H9 (cell line): ENCODE measurements at regions not wholly inside any gene's neighbourhood (a gene's known extent, or its start where the extent isn't known, plus 50 kb on each side); places are given as distances from the start of the nearest gene placed in this dataset.

Experiments
- DNase-seq: peaks from one replicate; pipeline ENCODE4 v3.0.0-alpha.2; 2017
- H2AFZ ChIP-seq: one replicate; pipeline ENCODE4 v1.6.1; 2013; ENCODE audit warnings: mild to moderate bottlenecking, low read length, control low read depth, moderate library complexity
- H2AK5ac ChIP-seq: 2 replicates; pipeline ENCODE4 v1.6.1; 2013; ENCODE audit warnings: low read length, control low read depth, mixed read lengths; ENCODE audit not compliant: insufficient read length
- H2BK120ac ChIP-seq: one replicate; pipeline ENCODE4 v1.6.1; 2013; ENCODE audit warnings: low read depth, mild to moderate bottlenecking, low read length, control low read depth, inconsistent platforms; ENCODE audit not compliant: poor library complexity, severe bottlenecking
- H2BK12ac ChIP-seq: 2 replicates; pipeline ENCODE4 v1.6.1; 2013; ENCODE audit warnings: low read length, control low read depth, mixed read lengths, low read depth; ENCODE audit not compliant: insufficient read length
- H2BK15ac ChIP-seq: 2 replicates; pipeline ENCODE4 v1.6.1; 2013; ENCODE audit warnings: low read depth, low read length, control low read depth
- H2BK20ac ChIP-seq: one replicate; pipeline ENCODE4 v1.6.1; 2013; ENCODE audit warnings: low read depth, mild to moderate bottlenecking, low read length, control low read depth, inconsistent platforms; ENCODE audit not compliant: poor library complexity, severe bottlenecking
- H2BK5ac ChIP-seq: 2 replicates; pipeline ENCODE4 v1.6.1; 2013; ENCODE audit warnings: low read length, control low read depth, mixed read lengths; ENCODE audit not compliant: insufficient read length
- H3K14ac ChIP-seq: 2 replicates; pipeline ENCODE4 v1.6.1; 2013; ENCODE audit warnings: low read length, control low read depth; ENCODE audit not compliant: insufficient read depth
- H3K18ac ChIP-seq: 2 replicates; pipeline ENCODE4 v1.6.1; 2013; ENCODE audit warnings: low read depth, mild to moderate bottlenecking, mixed read lengths, low read length, control low read depth; ENCODE audit not compliant: insufficient read length
- H3K23ac ChIP-seq: 2 replicates; pipeline ENCODE4 v1.6.1; 2013; ENCODE audit warnings: low read length, control low read depth, mixed read lengths, low read depth; ENCODE audit not compliant: insufficient read length
- H3K23me2 ChIP-seq: 2 replicates; pipeline ENCODE4 v1.6.1; 2013; ENCODE audit warnings: low read depth, mild to moderate bottlenecking, mixed read lengths, low read length, control low read depth; ENCODE audit not compliant: insufficient read length, poor library complexity, severe bottlenecking
- H3K27ac ChIP-seq: 2 replicates; pipeline ENCODE4 v1.5.1; 2013; ENCODE audit warnings: low read length, control low read depth, mixed read lengths, low read depth; ENCODE audit not compliant: insufficient read length
- H3K27me3 ChIP-seq: 2 replicates; pipeline ENCODE4 v1.6.1; 2013; ENCODE audit warnings: low read length, control low read depth, inconsistent platforms; ENCODE audit not compliant: insufficient read depth
- H3K4ac ChIP-seq: 2 replicates; pipeline ENCODE4 v1.6.1; 2013; ENCODE audit warnings: low read depth, mild to moderate bottlenecking, control low read depth, inconsistent platforms, low read length, moderate library complexity
- H3K4me1 ChIP-seq: 2 replicates; pipeline ENCODE4 v1.6.1; 2013; ENCODE audit warnings: low read length, control low read depth, inconsistent platforms; ENCODE audit not compliant: insufficient read depth
- H3K4me2 ChIP-seq: 2 replicates; pipeline ENCODE4 v1.6.1; 2013; ENCODE audit warnings: low read length, control low read depth, mixed read lengths; ENCODE audit not compliant: insufficient read length, insufficient read depth
- H3K56ac ChIP-seq: 2 replicates; pipeline ENCODE4 v1.6.1; 2013; ENCODE audit warnings: low read depth, mild to moderate bottlenecking, mixed read lengths, low read length, control low read depth; ENCODE audit not compliant: insufficient read length
- H3K79me1 ChIP-seq: 2 replicates; pipeline ENCODE4 v1.6.1; 2013; ENCODE audit warnings: low read depth, mild to moderate bottlenecking, moderate library complexity, low read length, control low read depth, inconsistent platforms; ENCODE audit not compliant: insufficient read depth, poor library complexity, severe bottlenecking
- H3K79me2 ChIP-seq: 2 replicates; pipeline ENCODE4 v1.6.1; 2013; ENCODE audit warnings: low read length, control low read depth, inconsistent platforms; ENCODE audit not compliant: insufficient read depth
- H3K9ac ChIP-seq: 2 replicates; pipeline ENCODE4 v1.6.1; 2013; ENCODE audit warnings: low read length, control low read depth, mixed read lengths; ENCODE audit not compliant: insufficient read length; ENCODE audit errors: extremely low read depth
- H3K9me3 ChIP-seq: one replicate; pipeline ENCODE4 v1.6.1; 2013; ENCODE audit warnings: low read depth, low read length, inconsistent platforms; ENCODE audit not compliant: control insufficient read depth
- H3T11ph ChIP-seq: one replicate; pipeline ENCODE4 v1.6.1; 2013; ENCODE audit warnings: mild to moderate bottlenecking, low read length, control low read depth, inconsistent platforms
- H4K20me1 ChIP-seq: one replicate; pipeline ENCODE4 v1.6.1; 2013; ENCODE audit not compliant: control insufficient read depth, insufficient read length, insufficient read depth
- H4K5ac ChIP-seq: 2 replicates; pipeline ENCODE4 v1.6.1; 2013; ENCODE audit warnings: low read depth, mild to moderate bottlenecking, mixed read lengths, low read length, control low read depth; ENCODE audit not compliant: insufficient read length
- H4K8ac ChIP-seq: replicated peaks from 2 replicates; pipeline ENCODE4 v1.6.1; 2013; ENCODE audit warnings: low read length, control low read depth, mixed read lengths, low read depth; ENCODE audit not compliant: insufficient read length
- H4K91ac ChIP-seq: 2 replicates; pipeline ENCODE4 v1.6.1; 2013; ENCODE audit warnings: low read depth, mild to moderate bottlenecking, moderate library complexity, mixed read lengths, low read length, control low read depth; ENCODE audit not compliant: insufficient read length
- H3K27ac Mint-ChIP-seq, 3 experiments: 2 replicates in 2 of 3; 3 replicates in 1 of 3; pipeline ENCODE4 v1.8.0; 2020 to 2021; ENCODE audit warnings: mixed read lengths in 3 of 3, mild to moderate bottlenecking in 1 of 3, moderate library complexity in 1 of 3
- H3K27me3 Mint-ChIP-seq: 2 replicates; pipeline ENCODE4 v1.8.0; 2021; ENCODE audit warnings: low read depth, mild to moderate bottlenecking, moderate library complexity, mixed read lengths
- H3K36me3 Mint-ChIP-seq, 3 experiments: 2 replicates in 2 of 3; 3 replicates in 1 of 3; pipeline ENCODE4 v1.8.0; 2020 to 2021; ENCODE audit warnings: low read depth in 3 of 3, mixed read lengths in 3 of 3; ENCODE audit not compliant: insufficient read depth in 1 of 3
- H3K4me1 Mint-ChIP-seq, 2 experiments: 2 replicates each; pipeline ENCODE4 v1.8.0; 2020; ENCODE audit warnings: mixed read lengths in 2 of 2
- H3K4me3 Mint-ChIP-seq, 2 experiments: 2 replicates in 1 of 2; 3 replicates in 1 of 2; pipeline ENCODE4 v1.8.0; 2020 to 2021; ENCODE audit warnings: mild to moderate bottlenecking in 2 of 2, mixed read lengths in 2 of 2, moderate library complexity in 1 of 2
- H3K9me3 Mint-ChIP-seq, 2 experiments: 2 replicates in 1 of 2; 3 replicates in 1 of 2; pipeline ENCODE4 v1.8.0; 2020; ENCODE audit warnings: mild to moderate bottlenecking in 2 of 2, mixed read lengths in 2 of 2, moderate library complexity in 1 of 2
- WGBS: extraction: QIAGEN DNeasy Blood & Tissue Kit; methylation state at CpG from one replicate; pipeline ENCODE4 v1.1.7; 2013; ENCODE audit warnings: missing lambda C conversion rate, low lambda C conversion rate, mixed read lengths; ENCODE audit not compliant: insufficient read length; ENCODE audit errors: extremely low coverage; 5-methylcytosine and 5-hydroxymethylcytosine counted together
- TF ChIP-seq, protein P1 (sequence below): fragments of 200-600 bp; sonication (generic); conservative IDR thresholded peaks from 3 replicates; pipeline ENCODE4 v1.8.0; 2021; ENCODE audit warnings: antibody characterized with exemption, mild to moderate bottlenecking

GRCh38 chr5:91741764-91742505, 358.8 kb upstream of the ARRDC3 start:
- Histone ChIP-seq H3K9ac (no peak overlapping the region), H4K8ac (no peak overlapping the region), H2BK12ac (no peak overlapping the region), H3T11ph (no peak overlapping the region), H3K23me2 (no peaks in the 10 kb centered on the region), H2BK120ac (no peak overlapping the region), H3K9me3 (no peaks in the 10 kb centered on the region), H3K18ac (no peak overlapping the region), H3K79me2 (no peaks in the 10 kb centered on the region), H3K27me3 (no peaks in the 10 kb centered on the region), H3K4me2 (no peak overlapping the region), H3K56ac (no peak overlapping the region), H2AK5ac (no peak overlapping the region), H3K4ac (no peak overlapping the region), H2BK15ac (no peak overlapping the region), H2AFZ (no peak overlapping the region), H4K5ac (no peak overlapping the region), H2BK5ac (no peak overlapping the region), H4K20me1 (no peaks in the 10 kb centered on the region), H3K27ac (no peak overlapping the region), H3K4me1 (peaks cover 2% of the 10 kb centered on the region; the same call in 1 of the 2 replicates), H3K23ac (no peak overlapping the region), H2BK20ac (no peak overlapping the region), H4K91ac (no peak overlapping the region), H3K14ac (no peak overlapping the region), H3K79me1 (no peaks in the 10 kb centered on the region)
- H3K4me3 Mint-ChIP-seq = no peak overlapping the region
- H3K36me3 Mint-ChIP-seq = peaks cover 0 to 4% (median 0%) of the 10 kb centered on the region in 3 experiments; a peak in 3 of 7 replicates
- peaks cover 20 to 32% of the 10 kb centered on the region in 2 experiments for H3K4me1 Mint-ChIP-seq
- TF ChIP-seq, protein P1, sequence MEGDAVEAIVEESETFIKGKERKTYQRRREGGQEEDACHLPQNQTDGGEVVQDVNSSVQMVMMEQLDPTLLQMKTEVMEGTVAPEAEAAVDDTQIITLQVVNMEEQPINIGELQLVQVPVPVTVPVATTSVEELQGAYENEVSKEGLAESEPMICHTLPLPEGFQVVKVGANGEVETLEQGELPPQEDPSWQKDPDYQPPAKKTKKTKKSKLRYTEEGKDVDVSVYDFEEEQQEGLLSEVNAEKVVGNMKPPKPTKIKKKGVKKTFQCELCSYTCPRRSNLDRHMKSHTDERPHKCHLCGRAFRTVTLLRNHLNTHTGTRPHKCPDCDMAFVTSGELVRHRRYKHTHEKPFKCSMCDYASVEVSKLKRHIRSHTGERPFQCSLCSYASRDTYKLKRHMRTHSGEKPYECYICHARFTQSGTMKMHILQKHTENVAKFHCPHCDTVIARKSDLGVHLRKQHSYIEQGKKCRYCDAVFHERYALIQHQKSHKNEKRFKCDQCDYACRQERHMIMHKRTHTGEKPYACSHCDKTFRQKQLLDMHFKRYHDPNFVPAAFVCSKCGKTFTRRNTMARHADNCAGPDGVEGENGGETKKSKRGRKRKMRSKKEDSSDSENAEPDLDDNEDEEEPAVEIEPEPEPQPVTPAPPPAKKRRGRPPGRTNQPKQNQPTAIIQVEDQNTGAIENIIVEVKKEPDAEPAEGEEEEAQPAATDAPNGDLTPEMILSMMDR = no peak
- DNase-seq = no peak
- no peaks in the 10 kb centered on the region for H3K27me3 Mint-ChIP-seq
- no CpG with 5 or more reads among the region's 7 CpGs for WGBS
- no peak overlapping the region for H3K27ac Mint-ChIP-seq
- H3K9me3 Mint-ChIP-seq = 0 out of 5 replicates have a peak, but pooled peaks cover 0 to 3% of the 10 kb centered on the region in 2 experiments
